Fibroblast of the conjunctiva (primary cell): ENCODE measurements at regions not wholly inside any gene's neighbourhood (a gene's known extent, or its start where the extent isn't known, plus 50 kb on each side); places are given as distances from the start of the nearest gene placed in this dataset.
"Not testable (repeated sequence)": the region's sequence is repeated elsewhere in the genome, so short reads cannot be mapped to it uniquely, and the experiment has no call there.

Experiments
- DNase-seq: peaks from one replicate; pipeline ENCODE4 v3.0.0-alpha.2; 2010; ENCODE audit warnings: low read depth

- not testable (repeated sequence) for DNase-seq
Observed at GRCh38 chr12:88368077-88368476, 212.2 kb downstream of the KITLG start.

GRCh38 chr12:88371416-88372183 is 208.7 kb downstream of the KITLG start:
- DNase-seq = peak; percentile 72

GRCh38 chr12:88375306-88376305 is 204.7 kb downstream of the KITLG start:
- DNase-seq = no peak

DNA sequence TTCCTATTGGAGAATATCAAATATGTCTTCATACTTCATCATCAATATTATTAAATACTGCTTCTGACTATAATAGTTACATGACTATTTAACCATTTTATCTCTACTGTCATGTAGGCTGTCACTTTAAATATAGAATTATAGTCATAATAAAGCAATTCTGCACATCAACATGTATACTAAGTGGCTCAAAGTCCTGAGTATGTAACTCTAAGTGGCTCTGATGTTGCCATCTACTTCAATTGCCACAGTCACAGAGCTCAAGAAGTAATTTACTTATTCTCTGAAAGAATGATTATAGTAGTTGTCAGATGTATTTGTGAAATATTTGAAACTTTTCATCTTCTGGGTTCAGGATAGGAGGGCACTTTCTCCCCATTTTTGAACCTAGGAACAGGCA is 202.3 kb downstream of the KITLG start:
- no peak for DNase-seq

- DNase-seq = no peak
Observed at GRCh38 chr12:88381466-88381865, 198.8 kb downstream of the KITLG start.

DNA sequence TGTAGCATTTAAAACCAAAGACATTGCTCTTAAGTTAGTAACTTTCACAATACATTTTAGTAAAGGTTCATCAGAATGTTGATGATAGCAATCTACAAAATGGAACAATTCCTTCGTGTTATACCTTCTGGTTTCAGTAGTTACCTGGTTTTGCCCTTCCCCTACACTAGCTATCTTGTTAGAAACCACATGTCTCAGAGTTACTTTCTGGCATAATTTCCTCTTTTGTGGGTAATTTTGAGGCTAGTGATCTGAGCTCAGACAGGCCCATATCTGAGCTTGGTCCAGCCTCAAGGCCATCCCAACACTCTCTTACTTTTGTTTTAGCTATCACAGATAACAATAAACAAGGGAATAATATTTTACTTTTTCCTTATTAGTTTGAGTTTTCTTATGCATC is 196.9 kb downstream of the KITLG start:
- no peak for DNase-seq

GRCh38 chr12:88388566-88389540 is 191.4 kb downstream of the KITLG start:
- no peak for DNase-seq

DNA sequence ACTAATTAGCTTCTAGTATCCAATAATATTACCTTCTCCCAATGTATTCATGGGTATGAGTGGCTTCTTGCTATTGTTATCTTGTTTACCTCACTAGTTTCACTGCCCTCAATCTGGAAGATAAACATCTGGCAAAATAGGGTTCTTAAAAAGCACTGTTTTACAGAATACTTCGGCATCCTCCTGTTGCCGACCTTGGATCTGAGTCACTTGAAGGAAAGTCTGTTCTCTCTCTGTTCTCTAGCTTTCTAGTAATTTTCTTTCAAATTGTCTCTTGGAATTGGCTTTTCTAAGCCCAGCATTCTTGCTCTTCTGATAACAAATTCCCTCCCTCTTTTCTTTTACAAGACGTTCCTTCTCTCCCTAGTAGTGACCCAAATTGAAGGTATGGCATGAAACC is 189.5 kb downstream of the KITLG start:
- DNase-seq = no peak

DNA sequence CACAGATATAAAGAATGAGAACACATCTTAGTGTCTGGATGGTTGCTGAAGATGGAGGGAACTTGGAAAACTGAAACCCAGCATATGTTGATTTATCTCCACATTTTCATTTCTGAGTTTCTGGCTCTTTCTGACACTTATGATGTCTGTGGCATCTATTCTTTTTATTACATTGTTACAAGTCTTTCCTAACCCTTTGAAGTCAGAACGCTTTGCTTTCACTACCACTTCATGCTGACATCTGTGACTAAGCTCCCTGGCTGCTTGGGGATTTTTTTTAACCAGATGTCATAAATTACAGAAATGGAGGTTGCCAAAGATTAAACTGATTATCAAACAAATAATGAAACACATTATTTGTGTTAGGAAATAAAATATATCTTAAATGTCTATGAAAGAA is 188.7 kb downstream of the KITLG start:
- DNase-seq = peak; percentile 92

GRCh38 chr12:88393017-88393767 is 187.1 kb downstream of the KITLG start:
- DNase-seq = no peak

DNA sequence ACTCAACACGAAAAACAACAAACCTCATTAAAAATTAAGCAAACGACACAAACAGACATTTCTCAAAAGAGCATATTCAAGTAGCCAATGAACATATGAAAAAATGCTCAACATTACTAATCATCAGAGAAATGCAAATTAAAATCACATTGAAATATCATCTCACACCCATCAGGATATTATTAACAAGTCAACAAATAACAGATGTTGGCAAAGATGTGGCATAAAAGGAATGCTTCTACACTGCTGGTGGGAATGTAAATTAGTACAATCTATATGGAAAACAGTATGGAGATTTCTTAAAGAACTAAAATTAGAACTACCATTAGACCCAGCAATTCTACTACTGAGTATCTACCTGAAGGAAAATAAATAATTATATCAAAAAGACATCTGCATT is 182.2 kb downstream of the KITLG start:
- DNase-seq = no peak

DNA sequence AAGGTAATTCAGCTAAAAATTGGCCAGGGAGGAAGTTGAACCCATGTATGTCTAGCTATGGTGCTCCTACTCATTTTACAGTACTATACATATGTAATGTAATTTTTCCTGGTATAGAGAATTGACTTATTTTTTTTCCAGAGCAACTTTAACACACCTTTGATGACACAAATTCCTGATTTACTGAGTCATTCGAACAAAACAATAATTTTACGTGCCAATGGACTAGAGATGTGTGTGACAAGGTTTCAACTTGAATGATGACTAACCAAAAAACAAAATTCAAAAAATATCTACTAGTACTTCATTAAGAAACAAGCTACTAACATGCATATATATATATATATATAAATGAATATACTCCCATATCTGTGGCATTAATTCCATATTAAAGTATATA is 180.5 kb downstream of the KITLG start:
- DNase-seq = no peak

DNA sequence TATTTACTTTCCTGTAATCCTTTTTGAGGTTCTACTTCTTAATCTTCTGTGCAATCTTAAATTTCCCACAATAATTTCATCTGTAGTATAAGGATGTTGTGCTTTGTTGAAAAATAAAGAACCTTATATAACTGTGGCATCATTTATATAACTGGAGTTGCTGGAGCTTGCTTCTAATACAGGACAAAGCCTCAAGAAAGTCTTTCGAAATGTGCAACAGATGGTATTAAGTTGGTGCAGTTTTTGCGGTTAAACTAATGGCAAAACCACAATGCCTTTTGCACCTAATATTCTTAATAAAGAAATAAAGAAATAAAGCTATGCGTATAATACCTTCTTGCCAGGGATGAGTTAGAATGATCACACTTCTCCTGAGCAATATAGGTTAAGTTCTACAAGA is 180.0 kb downstream of the KITLG start:
- DNase-seq = no peak

- DNase-seq = no peak
Observed at GRCh38 chr12:88401155-88401554, 179.1 kb downstream of the KITLG start.

DNA sequence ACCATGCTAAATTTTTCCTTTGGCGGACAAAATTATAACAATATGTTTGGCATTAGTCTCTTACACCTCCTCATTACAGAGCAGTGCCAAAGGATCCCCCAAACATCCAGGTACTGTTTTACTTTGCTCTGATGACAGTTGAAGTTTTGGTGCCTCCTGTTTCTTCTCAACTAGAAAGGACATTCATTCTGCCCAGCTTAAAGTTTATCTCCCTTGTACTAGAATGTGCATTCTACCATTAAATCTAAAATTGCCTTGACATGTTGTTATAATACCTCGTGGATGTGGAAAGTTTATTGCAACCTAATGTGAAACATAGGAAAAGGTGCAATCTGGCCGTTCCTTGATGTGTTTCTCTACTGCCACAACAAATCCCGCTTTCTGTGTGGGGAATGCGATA is 173.4 kb downstream of the KITLG start:
- no peak for DNase-seq

DNA sequence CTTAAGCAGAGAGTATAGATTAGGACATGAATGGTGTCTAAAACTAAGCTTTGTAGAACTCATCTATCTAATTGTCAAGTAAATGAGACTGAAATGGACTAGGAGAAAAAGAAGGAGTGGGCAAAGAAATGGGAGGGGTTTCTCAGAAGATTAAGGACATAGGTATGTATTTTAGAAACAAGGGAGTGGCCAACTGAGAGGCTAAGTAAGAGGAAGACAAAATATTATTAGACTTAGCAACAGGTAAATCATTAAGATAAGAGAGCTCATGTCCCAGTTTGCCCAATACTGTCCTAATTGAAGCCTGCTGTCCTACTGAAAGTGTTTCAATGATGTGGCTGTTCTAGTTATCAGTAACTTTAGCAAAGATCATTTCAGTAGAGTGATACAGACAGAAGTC is 171.4 kb downstream of the KITLG start:
- DNase-seq = no peak

GRCh38 chr12:88409257-88409656 is 171.0 kb downstream of the KITLG start:
- no peak for DNase-seq

GRCh38 chr12:88411689-88412088 is 168.6 kb downstream of the KITLG start:
- DNase-seq = no peak

DNA sequence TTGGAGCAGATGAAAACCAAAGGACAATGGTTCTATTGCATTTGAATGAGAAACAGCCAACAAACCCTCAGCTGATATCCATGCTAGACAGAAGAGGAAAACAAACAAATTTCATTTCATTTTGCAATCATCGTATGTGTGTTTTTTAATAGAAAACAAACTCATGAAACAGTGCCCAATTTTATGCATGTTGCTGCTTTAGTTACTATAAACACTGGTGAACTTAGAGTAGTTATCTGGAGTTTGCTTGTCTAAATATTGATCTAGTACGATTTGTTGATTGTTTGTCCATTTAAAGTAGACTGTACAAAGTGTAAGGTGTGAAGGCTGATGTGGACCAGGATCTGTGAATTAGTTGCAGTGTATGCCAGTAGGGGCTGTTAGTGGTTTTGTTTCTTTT is 166.6 kb downstream of the KITLG start:
- no peak for DNase-seq

DNA sequence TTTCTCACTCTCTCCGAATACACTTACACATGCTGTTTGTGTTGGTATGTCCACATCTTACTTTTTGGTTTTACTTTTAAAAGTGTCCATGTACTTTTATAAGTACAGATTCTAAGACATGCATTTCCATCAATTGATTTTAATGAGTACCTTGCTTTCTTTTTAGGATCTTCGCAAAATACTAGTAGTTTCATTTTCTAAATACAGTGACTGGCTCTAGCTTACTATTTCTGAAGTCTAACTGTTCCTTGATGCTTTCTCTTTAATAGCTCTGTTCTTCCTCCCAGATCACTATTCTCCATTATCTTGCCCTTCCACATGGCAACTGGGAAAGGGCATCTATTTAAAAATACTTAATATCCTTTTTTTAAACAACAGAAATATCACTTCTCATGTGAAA is 164.1 kb downstream of the KITLG start:
- DNase-seq = no peak

GRCh38 chr12:88416786-88417185 is 163.5 kb downstream of the KITLG start:
- DNase-seq = no peak
